PC-9 (cell line): ENCODE measurements at regions not wholly inside any gene's neighbourhood (a gene's known extent, or its start where the extent isn't known, plus 50 kb on each side); places are given as distances from the start of the nearest gene placed in this dataset.

Experiments
- CTCF ChIP-seq: fragments of 200-600 bp; sonication (generic); conservative IDR thresholded peaks from 2 replicates; pipeline ENCODE4 v1.6.1; 2017; ENCODE audit warnings: mixed run types, antibody characterized with exemption, mild to moderate bottlenecking, moderate library complexity
- EZH2 ChIP-seq: fragments of 200-600 bp; sonication (generic); IDR thresholded peaks from 2 replicates; pipeline ENCODE4 v1.8.0; 2017; ENCODE audit warnings: antibody characterized with exemption, low read depth

- TF ChIP-seq CTCF (no peak), EZH2 (no peak)
Observed at GRCh38 chr16:47947723-47948122, 208.1 kb downstream of the ABCC12 start.
